ENCODE measurements at regions not wholly inside any gene's neighbourhood (a gene's known extent, or its start where the extent isn't known, plus 50 kb on each side); places are given as distances from the start of the nearest gene placed in this dataset.

GRCh38 chr2:118766871-118767270, 80.6 kb downstream of the EN1 start:
- TF ChIP-seq EZH2 (IDR thresholded peaks at IDR 0.05) (no peak), CTCF (IDR thresholded peaks at IDR 0.05) (no peak)

All from neural progenitor cell (in vitro differentiated cells).